ENCODE measurements at regions not wholly inside any gene's neighbourhood (a gene's known extent, or its start where the extent isn't known, plus 50 kb on each side); places are given as distances from the start of the nearest gene placed in this dataset.

- H3K27ac Mint-ChIP-seq: no peak overlapping the region
- peaks cover 10% of the 10 kb centered on the region for H3K9me3 Mint-ChIP-seq (ENCODE audit: insufficient read depth)
- Histone ChIP-seq H3K27ac (ENCODE audit: low read length in 2 of 2) (no peak overlapping the region), H3K79me2 (ENCODE audit: control insufficient read depth, insufficient read depth, low read length) (no peaks in the 10 kb centered on the region), H3K27me3 (replicated peaks in 1 of 4; ENCODE audit: control extremely low read depth in 1 of 4, control insufficient read depth in 3 of 4, insufficient read depth in 4 of 4, low read length in 3 of 4) (no peaks in the 10 kb centered on the region), H3K4me1 (ENCODE audit: control insufficient read depth in 2 of 2, insufficient read depth in 2 of 2, low read length in 2 of 2) (no peaks in the 10 kb centered on the region), H3K4me3 (ENCODE audit: control extremely low read depth in 1 of 5, extremely low read depth in 1 of 5, insufficient read depth in 1 of 5, low read depth in 2 of 5, low read length in 4 of 5) (no peak overlapping the region), H3K36me3 (replicated peaks in 1 of 2; ENCODE audit: control extremely low read depth in 1 of 2, control insufficient read depth in 1 of 2, extremely low read depth in 1 of 2, insufficient read depth in 2 of 2, low read length in 1 of 2) (no peaks in the 10 kb centered on the region), H3K9me3 (ENCODE audit: control extremely low read depth in 1 of 3, control insufficient read depth in 2 of 3, insufficient read depth in 1 of 3, low read length in 2 of 3) (peaks cover 0 to 11% (median 0%) of the 10 kb centered on the region in 3 donors), H3K9ac (ENCODE audit: low read length) (no peak overlapping the region), H3K4me2 (replicated peaks; ENCODE audit: low read depth, low read length, poor library complexity, severe bottlenecking) (no peak overlapping the region), H2AFZ (ENCODE audit: insufficient read depth, low read depth, low read length, poor library complexity, severe bottlenecking) (no peak overlapping the region), H4K20me1 (ENCODE audit: control insufficient read depth, insufficient read depth, low read length, poor library complexity, severe bottlenecking) (no peaks in the 10 kb centered on the region)
- 81% methylated on average over 3 of the region's 3 CpGs for WGBS (ENCODE audit: insufficient coverage)
- H3K4me1 Mint-ChIP-seq: no peaks in the 10 kb centered on the region
- TF ChIP-seq EZH2 (IDR thresholded peaks at IDR 0.05; ENCODE audit: borderline replicate concordance, insufficient read depth, low read depth, low read length, poor library complexity, severe bottlenecking) (no peak), CTCF (IDR thresholded peaks at IDR 0.05) (no peak)
- ATAC-seq (ENCODE audit: low read depth): no peak
- no peaks in the 10 kb centered on the region for H3K27me3 Mint-ChIP-seq
- POLR2A ChIA-PET: no interaction called here
- DNase-seq: no peak
- no peak overlapping the region for H3K4me3 Mint-ChIP-seq
- intact Hi-C loops (cut with micrococcal nuclease): no loop called here
- CTCF ChIA-PET: no interaction called here
These were observed 161.2 kb downstream of the CAPZA3 start for GRCh38 chr12:18899162-18899561.

- Histone ChIP-seq H3K4me1 (ENCODE audit: control insufficient read depth in 2 of 2, insufficient read depth in 2 of 2, low read length in 2 of 2) (no peaks in the 10 kb centered on the region), H3K27ac (ENCODE audit: low read length in 2 of 2) (no peak overlapping the region), H3K36me3 (replicated peaks in 1 of 2; ENCODE audit: control extremely low read depth in 1 of 2, control insufficient read depth in 1 of 2, extremely low read depth in 1 of 2, insufficient read depth in 2 of 2, low read length in 1 of 2) (no peaks in the 10 kb centered on the region), H3K4me3 (ENCODE audit: control extremely low read depth in 1 of 5, extremely low read depth in 1 of 5, insufficient read depth in 1 of 5, low read depth in 2 of 5, low read length in 4 of 5) (no peak overlapping the region), H3K9me3 (ENCODE audit: control extremely low read depth in 1 of 3, control insufficient read depth in 2 of 3, insufficient read depth in 1 of 3, low read length in 2 of 3) (peaks cover 0 to 11% (median 0%) of the 10 kb centered on the region in 3 donors), H3K79me2 (ENCODE audit: control insufficient read depth, insufficient read depth, low read length) (no peaks in the 10 kb centered on the region), H2AFZ (ENCODE audit: insufficient read depth, low read depth, low read length, poor library complexity, severe bottlenecking) (no peak overlapping the region), H3K27me3 (replicated peaks in 1 of 4; ENCODE audit: control extremely low read depth in 1 of 4, control insufficient read depth in 3 of 4, insufficient read depth in 4 of 4, low read length in 3 of 4) (no peaks in the 10 kb centered on the region), H3K4me2 (replicated peaks; ENCODE audit: low read depth, low read length, poor library complexity, severe bottlenecking) (no peak overlapping the region), H4K20me1 (ENCODE audit: control insufficient read depth, insufficient read depth, low read length, poor library complexity, severe bottlenecking) (no peaks in the 10 kb centered on the region), H3K9ac (ENCODE audit: low read length) (no peak overlapping the region)
- TF ChIP-seq CTCF (IDR thresholded peaks at IDR 0.05): no peak
- no peak for TF ChIP-seq EZH2 (IDR thresholded peaks at IDR 0.05; ENCODE audit: borderline replicate concordance, insufficient read depth, low read depth, low read length, poor library complexity, severe bottlenecking)
- ChIA-PET POLR2A (no interaction called here), CTCF (no interaction called here)
- 89% methylated on average over 3 of the region's 8 CpGs for WGBS (ENCODE audit: insufficient coverage)
- Mint-ChIP-seq H3K4me3 (no peak overlapping the region), H3K4me1 (no peaks in the 10 kb centered on the region), H3K27ac (no peak overlapping the region), H3K9me3 (ENCODE audit: insufficient read depth) (peaks cover 10% of the 10 kb centered on the region), H3K27me3 (no peaks in the 10 kb centered on the region)
- intact Hi-C loops (cut with micrococcal nuclease): no loop called here
- ATAC-seq (ENCODE audit: low read depth) (no peak), DNase-seq (no peak)
These were observed 161.9 kb downstream of the CAPZA3 start for GRCh38 chr12:18899678-18900317.

Measured in B cell (primary cell).